ENCODE measurements at regions not wholly inside any gene's neighbourhood (a gene's known extent, or its start where the extent isn't known, plus 50 kb on each side); places are given as distances from the start of the nearest gene placed in this dataset.

DNA sequence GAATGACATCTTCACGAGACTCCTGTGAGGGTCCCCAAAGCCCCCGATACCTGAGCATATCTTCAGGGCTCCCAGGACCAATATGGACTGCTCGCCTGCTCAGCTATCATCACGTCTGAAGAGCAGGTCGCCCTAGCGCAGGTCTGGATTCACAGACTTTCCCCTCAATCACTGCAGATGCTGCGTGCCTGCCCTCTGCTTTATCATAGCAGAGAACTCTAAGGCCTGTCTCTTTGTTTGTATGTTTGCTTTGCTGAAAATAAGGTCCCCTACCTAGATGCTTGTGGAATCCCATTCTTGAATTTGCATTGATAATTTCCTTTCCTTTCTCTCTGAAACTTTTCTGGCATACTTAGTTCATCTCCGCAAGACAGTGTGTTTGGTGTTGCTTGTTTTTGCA is 140.3 kb upstream of the NSMCE3 start:
- no peak for DNase-seq (ENCODE audit: extremely low read depth, low read depth)
- TF ChIP-seq, protein P1, sequence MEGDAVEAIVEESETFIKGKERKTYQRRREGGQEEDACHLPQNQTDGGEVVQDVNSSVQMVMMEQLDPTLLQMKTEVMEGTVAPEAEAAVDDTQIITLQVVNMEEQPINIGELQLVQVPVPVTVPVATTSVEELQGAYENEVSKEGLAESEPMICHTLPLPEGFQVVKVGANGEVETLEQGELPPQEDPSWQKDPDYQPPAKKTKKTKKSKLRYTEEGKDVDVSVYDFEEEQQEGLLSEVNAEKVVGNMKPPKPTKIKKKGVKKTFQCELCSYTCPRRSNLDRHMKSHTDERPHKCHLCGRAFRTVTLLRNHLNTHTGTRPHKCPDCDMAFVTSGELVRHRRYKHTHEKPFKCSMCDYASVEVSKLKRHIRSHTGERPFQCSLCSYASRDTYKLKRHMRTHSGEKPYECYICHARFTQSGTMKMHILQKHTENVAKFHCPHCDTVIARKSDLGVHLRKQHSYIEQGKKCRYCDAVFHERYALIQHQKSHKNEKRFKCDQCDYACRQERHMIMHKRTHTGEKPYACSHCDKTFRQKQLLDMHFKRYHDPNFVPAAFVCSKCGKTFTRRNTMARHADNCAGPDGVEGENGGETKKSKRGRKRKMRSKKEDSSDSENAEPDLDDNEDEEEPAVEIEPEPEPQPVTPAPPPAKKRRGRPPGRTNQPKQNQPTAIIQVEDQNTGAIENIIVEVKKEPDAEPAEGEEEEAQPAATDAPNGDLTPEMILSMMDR (IDR thresholded peaks at IDR 0.05; ENCODE audit: low read depth, low read length) = no peak

DNA sequence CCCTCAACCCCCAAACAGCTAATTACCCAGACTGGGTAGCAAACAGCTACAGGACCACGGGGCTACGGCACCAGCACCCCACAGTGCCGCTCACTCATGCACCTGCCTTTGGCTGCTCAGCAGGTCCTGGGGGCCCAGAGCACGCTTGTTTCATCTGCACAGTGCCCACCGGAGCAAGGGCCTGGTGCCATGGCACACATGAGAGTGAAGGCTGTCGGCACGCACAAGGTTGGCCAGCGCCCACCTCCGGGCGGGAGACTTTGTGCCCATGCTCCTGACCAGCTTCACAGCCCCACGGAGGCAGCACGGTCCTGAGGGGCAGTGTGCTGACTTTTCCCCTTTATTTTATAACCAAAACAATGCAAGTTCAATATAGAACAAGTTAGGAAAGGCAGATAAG is 135.9 kb upstream of the NSMCE3 start:
- no peak for DNase-seq (ENCODE audit: extremely low read depth, low read depth)
- TF ChIP-seq, protein P1 (IDR thresholded peaks at IDR 0.05; ENCODE audit: low read depth, low read length) = no peak

DNA sequence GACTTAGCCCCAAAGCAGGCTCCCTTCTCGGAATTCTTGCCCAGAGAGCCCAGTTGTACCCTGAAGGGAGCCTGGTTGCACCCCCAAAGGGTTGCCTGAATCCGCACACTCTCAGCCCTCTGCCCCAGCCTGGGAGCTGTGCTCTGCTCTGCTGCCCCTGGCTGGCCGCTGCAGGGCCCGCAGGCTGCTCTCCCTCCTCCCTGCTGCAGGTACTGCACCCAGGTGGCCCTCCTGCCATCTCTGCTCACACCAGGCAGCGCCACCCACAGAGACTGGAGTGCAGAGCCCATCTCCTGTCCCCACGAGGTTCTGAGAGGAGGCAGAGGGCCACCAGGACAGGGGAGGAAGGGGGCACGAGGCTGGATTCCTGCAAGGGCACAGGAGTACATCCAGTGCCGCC is 134.2 kb upstream of the NSMCE3 start:
- DNase-seq (ENCODE audit: extremely low read depth, low read depth) = no peak
- TF ChIP-seq, protein P1 (IDR thresholded peaks at IDR 0.05; ENCODE audit: low read depth, low read length) = no peak

DNA sequence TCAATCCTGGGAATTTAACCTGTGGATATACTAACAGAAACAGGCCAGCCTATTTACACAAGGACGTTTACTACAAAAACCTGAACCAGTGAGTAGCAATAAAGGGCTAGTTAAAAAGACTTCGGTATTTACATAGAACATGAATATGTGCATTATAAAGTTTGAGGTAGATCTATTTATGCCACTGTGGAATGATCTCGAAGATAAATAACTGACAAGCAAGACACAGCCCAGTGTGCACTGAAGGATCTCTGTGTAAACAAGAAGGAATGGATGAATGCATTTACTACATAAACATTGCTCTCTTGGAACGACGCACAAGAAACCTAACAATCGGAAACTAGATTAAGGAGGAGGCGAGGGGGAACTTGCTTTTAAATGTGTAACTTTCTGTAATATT is 132.0 kb upstream of the NSMCE3 start:
- TF ChIP-seq, protein P1 (IDR thresholded peaks at IDR 0.05; ENCODE audit: low read depth, low read length) = no peak
- no peak for DNase-seq (ENCODE audit: extremely low read depth, low read depth)

DNA sequence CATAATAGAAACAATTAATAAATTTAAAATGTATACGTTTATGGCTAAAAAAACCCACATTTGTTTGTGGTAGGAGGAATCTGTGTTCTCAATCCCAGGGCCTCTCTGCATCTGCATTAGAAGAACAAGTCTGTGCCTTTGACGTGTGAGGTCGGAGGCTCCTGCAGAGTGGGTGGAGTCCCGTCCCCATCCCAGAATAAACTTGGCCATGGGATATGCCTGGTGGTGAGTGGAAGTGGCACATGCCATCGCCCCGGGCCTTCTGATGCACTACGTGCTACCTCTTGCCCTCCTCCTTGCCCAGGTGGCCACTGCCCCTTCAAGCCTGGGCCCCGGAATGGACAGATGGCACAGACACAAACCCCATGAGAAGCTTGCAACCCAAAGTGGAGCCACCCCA is 131.1 kb upstream of the NSMCE3 start:
- DNase-seq (ENCODE audit: extremely low read depth, low read depth) = no peak
- TF ChIP-seq, protein P1 (IDR thresholded peaks at IDR 0.05; ENCODE audit: low read depth, low read length) = no peak

DNA sequence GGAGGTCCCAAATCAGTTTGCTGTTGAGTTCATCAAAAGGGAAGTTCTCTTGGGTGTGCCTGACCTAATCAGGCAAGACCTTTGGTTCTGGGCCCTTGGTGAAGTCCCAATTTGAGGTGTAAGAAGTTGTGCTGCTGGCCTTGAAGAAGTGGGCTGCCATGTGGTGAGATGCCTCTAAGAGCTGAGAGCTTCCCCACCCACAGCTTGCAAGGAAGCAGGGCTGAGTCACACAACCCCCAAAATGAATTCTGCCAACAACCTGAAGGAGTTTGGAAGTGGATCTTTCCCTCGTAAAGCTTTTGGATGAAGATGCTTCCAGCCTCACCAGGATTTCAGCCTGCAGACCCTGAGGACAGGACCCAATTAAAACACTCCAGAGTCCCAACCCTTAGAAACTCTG is 129.3 kb upstream of the NSMCE3 start:
- DNase-seq (ENCODE audit: extremely low read depth, low read depth) = no peak
- TF ChIP-seq, protein P1 (IDR thresholded peaks at IDR 0.05; ENCODE audit: low read depth, low read length) = no peak

DNA sequence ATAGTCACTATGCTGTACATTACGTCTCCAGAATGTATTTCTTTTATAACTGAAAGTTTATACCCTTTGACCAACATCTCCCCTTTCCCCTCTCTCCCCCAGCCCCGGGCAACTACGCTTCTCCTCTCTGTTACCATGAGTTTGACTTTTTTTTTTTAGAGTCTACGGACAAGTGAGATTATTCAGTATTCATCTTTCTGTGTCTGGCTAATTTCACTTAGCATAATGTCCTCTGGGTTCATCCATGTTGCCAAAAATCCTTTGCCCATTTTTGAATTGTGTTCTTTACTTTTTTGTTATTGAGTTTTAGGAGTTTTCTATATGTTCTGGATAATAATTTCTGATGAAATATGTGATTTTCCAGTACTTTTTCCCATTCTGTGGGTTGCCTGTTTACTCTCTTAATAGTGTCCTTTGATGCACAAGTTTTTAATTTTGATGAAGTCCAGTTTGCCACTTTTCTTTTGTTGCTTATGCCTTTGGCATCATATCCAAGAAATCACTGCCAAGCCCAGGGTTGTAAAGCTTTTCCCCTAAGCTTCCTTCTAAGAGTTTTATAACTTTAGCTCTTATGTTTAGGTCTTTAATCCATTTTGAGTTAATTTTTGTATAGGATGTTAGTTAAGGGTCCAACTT is 126.7 kb upstream of the NSMCE3 start:
- TF ChIP-seq, protein P1 (IDR thresholded peaks at IDR 0.05; ENCODE audit: low read depth, low read length) = no peak
- DNase-seq (ENCODE audit: extremely low read depth, low read depth) = no peak

Data from AG09319 (cell line).